Left kidney (tissue), 1 donor: ENCODE measurements at regions not wholly inside any gene's neighbourhood (a gene's known extent, or its start where the extent isn't known, plus 50 kb on each side); places are given as distances from the start of the nearest gene placed in this dataset.

Experiments
- DNase-seq: peaks from one replicate; pipeline ENCODE4 v3.0.0-alpha.2; 2013

GRCh38 chr13:103315711-103316110 is 249.5 kb upstream of the SLC10A2 start:
- DNase-seq, result no peak

- no peak for DNase-seq
Measured at GRCh38 chr13:103312467-103312866, 246.2 kb upstream of the SLC10A2 start.

GRCh38 chr13:103308667-103309066 is 242.4 kb upstream of the SLC10A2 start:
- DNase-seq, result no peak

- DNase-seq, result no peak
Measured at GRCh38 chr13:103306163-103306562, 239.9 kb upstream of the SLC10A2 start.

GRCh38 chr13:103303078-103303651 is 236.9 kb upstream of the SLC10A2 start:
- no peak for DNase-seq

- no peak for DNase-seq
Measured at GRCh38 chr13:103302676-103303075, 236.5 kb upstream of the SLC10A2 start.

GRCh38 chr13:103299079-103299478 is 232.9 kb upstream of the SLC10A2 start:
- DNase-seq, result no peak

- no peak for DNase-seq
Measured at GRCh38 chr13:103297083-103297482, 230.9 kb upstream of the SLC10A2 start.

GRCh38 chr13:103291798-103292572 is 225.8 kb upstream of the SLC10A2 start:
- DNase-seq, result no peak

GRCh38 chr13:103291226-103291625 is 225.0 kb upstream of the SLC10A2 start:
- no peak for DNase-seq

GRCh38 chr13:103289681-103290080 is 223.5 kb upstream of the SLC10A2 start:
- no peak for DNase-seq

GRCh38 chr13:103288114-103288513 is 221.9 kb upstream of the SLC10A2 start:
- DNase-seq, result no peak

GRCh38 chr13:103287659-103288058 is 221.4 kb upstream of the SLC10A2 start:
- no peak for DNase-seq

GRCh38 chr13:103284466-103284865 is 218.2 kb upstream of the SLC10A2 start:
- no peak for DNase-seq

GRCh38 chr13:103283451-103283820 is 217.2 kb upstream of the SLC10A2 start:
- no peak for DNase-seq

GRCh38 chr13:103282571-103283450 is 216.6 kb upstream of the SLC10A2 start:
- DNase-seq, result peak; percentile 63

GRCh38 chr13:103277959-103278694 is 211.9 kb upstream of the SLC10A2 start:
- DNase-seq, result no peak

GRCh38 chr13:103276775-103277498 is 210.7 kb upstream of the SLC10A2 start:
- no peak for DNase-seq

GRCh38 chr13:103275722-103276121 is 209.5 kb upstream of the SLC10A2 start:
- DNase-seq, result no peak

GRCh38 chr13:103275081-103275480 is 208.9 kb upstream of the SLC10A2 start:
- no peak for DNase-seq

- no peak for DNase-seq
Measured at GRCh38 chr13:103273825-103274224, 207.6 kb upstream of the SLC10A2 start.

GRCh38 chr13:103272770-103273169 is 206.6 kb upstream of the SLC10A2 start:
- DNase-seq, result no peak
